ENCODE measurements at regions not wholly inside any gene's neighbourhood (a gene's known extent, or its start where the extent isn't known, plus 50 kb on each side); places are given as distances from the start of the nearest gene placed in this dataset.

- H4K91ac ChIP-seq (ENCODE audit: insufficient read depth, low read depth, low read length) = no peak overlapping the region
- POLR2A ChIA-PET (ENCODE audit: unreplicated experiment) = no interaction called here
- no peak overlapping the region for H3K56ac ChIP-seq (ENCODE audit: extremely low read depth, insufficient read depth, low read length)
- H3K4me1 ChIP-seq (ENCODE audit: control insufficient read depth, insufficient read depth, low read length) = no peaks in the 10 kb centered on the region
- no peak overlapping the region for H3K18ac ChIP-seq (ENCODE audit: low read depth, low read length)
- H3K9me3 ChIP-seq (ENCODE audit: control insufficient read depth, insufficient read depth, low read length) = no peaks in the 10 kb centered on the region
- WGBS, 2 experiments (ENCODE audit: extremely low coverage in 2 of 2, insufficient read length in 1 of 2) = 90% methylated on average over 4 of the region's 11 CpGs; no CpG with 5 or more reads in 1 of the 2 experiments
- in situ Hi-C loops (cut with MboI; ENCODE audit: low sequenced_read_pairs) = no loop called here
- H4K5ac ChIP-seq (ENCODE audit: low read depth, low read length) = no peak overlapping the region
- no peak overlapping the region for H2AK5ac ChIP-seq (ENCODE audit: low read depth, low read length)
- H3K79me1 ChIP-seq (ENCODE audit: low read depth in 1 of 2, low read length in 2 of 2) = no peaks in the 10 kb centered on the region
- intact Hi-C loops (cut with micrococcal nuclease) = no loop called here
- H4K20me1 ChIP-seq (ENCODE audit: insufficient read depth, low read length) = no peaks in the 10 kb centered on the region
- H3K27ac ChIP-seq (ENCODE audit: insufficient read depth, low read length) = no peak overlapping the region
- no peak overlapping the region for H4K8ac ChIP-seq (ENCODE audit: low read depth in 2 of 2, low read length in 2 of 2)
- peaks cover 20% of the 10 kb centered on the region for H3K27me3 ChIP-seq (ENCODE audit: control insufficient read depth, insufficient read depth, low read length)
- CTCF ChIA-PET = no interaction called here
- dilution Hi-C loops (cut with HindIII; ENCODE audit: low sequenced_read_pairs, unreplicated experiment) = no loop called here
- H3K14ac ChIP-seq (replicated peaks; ENCODE audit: low read depth, low read length) = no peak overlapping the region
- no peak overlapping the region for H3K4me2 ChIP-seq (ENCODE audit: low read depth, low read length)
- H2AFZ ChIP-seq (replicated peaks; ENCODE audit: low read length, poor library complexity) = no peak overlapping the region
- H2BK20ac ChIP-seq (ENCODE audit: low read depth, low read length) = no peak overlapping the region
- no peak overlapping the region for H2BK5ac ChIP-seq (ENCODE audit: low read depth, low read length, poor library complexity, severe bottlenecking)
- no peak overlapping the region for H2AK9ac ChIP-seq (replicated peaks; ENCODE audit: low read depth, low read length, poor library complexity)
- no TSS peak for BruUV-seq (replicated peaks)
- H3K9ac ChIP-seq (ENCODE audit: low read depth, low read length) = no peak overlapping the region
- no peak for TF ChIP-seq MXI1 (IDR thresholded peaks at IDR 0.05; ENCODE audit: borderline replicate concordance, low read depth, low read length)
- TF ChIP-seq CEBPB (IDR thresholded peaks at IDR 0.05; ENCODE audit: low read depth, low read length) = no peak
- no peak for TF ChIP-seq USF2 (IDR thresholded peaks at IDR 0.05; ENCODE audit: low read depth, low read length)
- no peaks in the 10 kb centered on the region for H3K36me3 ChIP-seq (ENCODE audit: control insufficient read depth, insufficient read depth, low read length)
- no peaks in the 10 kb centered on the region for H3K9me1 ChIP-seq (ENCODE audit: insufficient read depth, low read length)
- DNase-seq = no peak
- H3K23ac ChIP-seq (ENCODE audit: low read depth, low read length) = no peak overlapping the region
- no peak overlapping the region for H2BK120ac ChIP-seq (ENCODE audit: low read depth, low read length)
- no peak overlapping the region for H3K4ac ChIP-seq (ENCODE audit: low read depth, low read length)
- no peak for ATAC-seq (ENCODE audit: low read depth)
- no peak overlapping the region for H3K4me3 ChIP-seq (ENCODE audit: insufficient read depth, low read depth, low read length)
- no peak overlapping the region for H2BK15ac ChIP-seq (ENCODE audit: low read depth, low read length)
These were observed 170.0 kb downstream of the FGF18 start for GRCh38 chr5:171589461-171589860.
